NCI-H2107 treated with DMSO at 0.1 percent for 48 hours (cell line): ENCODE measurements at regions not wholly inside any gene's neighbourhood (a gene's known extent, or its start where the extent isn't known, plus 50 kb on each side); places are given as distances from the start of the nearest gene placed in this dataset.

Source experiments
- DNase-seq: peaks from one replicate; lab custom pipeline; 2025; ENCODE audit not compliant: unreplicated experiment; lab: John Stamatoyannopoulos, UW

DNA sequence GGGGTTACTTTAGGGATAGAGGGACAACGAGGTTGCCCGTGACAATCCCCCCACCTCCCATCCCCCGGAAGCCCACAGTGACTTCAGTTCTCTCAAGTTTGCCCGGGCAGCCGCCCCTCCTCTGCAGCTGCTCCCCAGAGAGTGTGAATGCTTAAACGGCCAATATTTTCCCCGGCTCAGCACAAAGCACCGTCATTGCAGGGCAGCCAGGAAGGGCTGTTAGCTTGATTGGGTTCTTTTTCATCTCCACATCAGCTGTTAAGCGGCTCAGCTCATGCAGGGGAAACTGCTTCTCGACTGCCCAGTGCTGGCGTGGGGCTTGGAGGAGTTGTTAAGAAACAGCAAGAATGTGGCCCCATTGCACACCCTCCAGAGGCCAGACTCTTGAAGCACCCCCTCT, 120.5 kb upstream of the NCOR2 start:
- no peak for DNase-seq

DNA sequence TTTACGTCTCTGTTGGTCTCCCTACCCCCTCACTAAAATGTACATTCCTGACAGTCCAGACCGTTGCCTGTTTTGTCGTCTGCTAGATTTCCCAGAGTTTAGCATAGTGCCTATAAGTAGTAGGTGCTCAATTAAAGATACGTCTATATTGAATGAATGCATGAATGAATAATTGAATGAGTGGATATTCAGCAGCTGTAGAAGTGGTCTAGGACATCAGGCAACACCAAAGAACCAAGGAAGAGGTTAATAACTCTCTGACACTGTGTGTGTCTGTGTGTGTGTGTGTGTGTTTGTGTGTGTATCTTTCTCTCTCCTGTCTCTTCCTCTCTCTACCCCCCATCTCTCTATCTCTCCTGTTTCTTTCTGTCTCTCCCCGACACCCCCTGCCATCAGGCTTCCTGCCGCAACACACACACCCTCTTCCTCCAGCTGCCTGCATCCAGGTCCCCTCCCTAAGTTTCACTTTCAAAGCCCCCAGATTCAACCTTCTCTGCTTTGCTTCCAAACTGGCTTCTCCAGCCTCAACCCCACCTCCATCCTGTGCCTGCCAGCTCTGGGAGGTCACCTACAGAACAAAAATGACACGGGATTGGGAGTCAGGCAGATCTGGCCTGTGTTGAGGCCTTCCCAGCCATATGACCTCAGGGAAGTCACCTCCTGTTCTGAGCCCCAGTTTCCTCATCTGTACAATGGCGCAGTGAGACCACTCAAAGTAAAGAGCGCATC, 119.9 kb upstream of the NCOR2 start:
- no peak for DNase-seq

DNA sequence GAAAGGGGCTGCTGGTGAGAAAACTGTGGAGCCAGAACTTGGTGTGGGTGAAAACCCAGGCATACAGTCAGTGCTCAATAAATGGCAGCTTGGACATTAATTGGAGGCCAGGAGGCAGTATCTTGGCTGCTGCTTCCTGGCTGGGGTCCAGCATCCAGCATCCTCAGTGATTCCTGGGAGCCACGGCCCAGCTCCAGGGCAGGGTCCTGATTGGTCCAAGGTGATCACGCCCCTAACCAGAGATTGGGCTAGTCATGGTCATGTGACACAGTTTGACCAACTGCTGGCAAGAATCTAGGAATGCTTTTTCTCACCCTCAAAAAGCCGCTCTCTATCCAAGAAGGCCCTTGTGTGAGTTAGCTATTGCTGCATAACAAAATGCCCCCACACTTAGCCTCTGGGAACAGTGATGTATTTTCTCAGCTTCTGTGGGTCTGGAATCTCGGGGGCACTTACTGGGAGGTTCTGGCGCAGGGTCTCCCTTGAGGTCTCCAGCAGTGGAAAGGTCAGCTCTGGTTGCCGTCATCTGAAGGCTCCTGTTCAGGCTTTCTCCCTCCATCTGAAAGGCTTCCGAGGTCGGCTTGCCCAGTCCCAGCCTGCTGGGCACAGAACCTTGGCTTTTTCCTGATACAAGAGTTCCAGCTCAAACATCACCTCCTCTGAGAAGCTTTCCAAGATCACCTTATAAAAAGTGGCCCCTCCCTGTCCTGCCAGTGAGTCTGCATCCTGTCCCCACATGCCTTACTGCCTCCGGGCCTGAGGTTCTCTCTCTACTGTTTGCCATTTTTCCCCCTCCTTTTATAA, 119.2 kb upstream of the NCOR2 start:
- no peak for DNase-seq

DNA sequence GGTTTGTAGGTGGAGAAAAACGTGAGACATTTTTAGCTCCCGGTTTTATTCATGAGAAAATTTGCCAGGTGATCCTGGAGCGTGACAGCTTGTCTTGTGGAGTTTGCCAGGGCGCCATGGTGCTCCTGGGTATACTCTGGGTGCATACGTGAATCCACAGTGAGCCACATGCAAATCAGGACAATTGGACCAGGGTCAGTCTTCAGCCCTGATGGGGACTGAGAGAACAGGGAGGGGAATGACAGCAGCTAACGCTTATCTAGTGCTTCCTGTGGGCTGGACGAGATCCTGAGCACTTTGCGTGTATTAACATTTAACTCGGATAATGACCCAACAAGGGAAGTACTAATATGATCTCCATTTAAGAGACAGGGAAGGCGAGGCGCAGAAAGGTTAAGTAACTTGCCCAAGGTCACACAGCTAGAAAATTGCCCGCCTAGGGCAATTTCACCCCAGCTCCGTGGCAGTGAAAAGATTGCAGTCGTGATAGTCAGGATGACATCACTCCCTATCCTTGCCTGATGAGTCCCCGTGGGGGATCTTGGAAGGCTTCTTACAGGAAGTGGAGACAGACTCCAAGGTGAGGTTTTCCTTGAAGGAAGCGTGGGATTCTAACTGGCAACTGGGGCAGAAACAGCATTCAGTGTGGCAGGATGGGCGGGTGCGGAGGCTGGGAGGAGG, 118.4 kb upstream of the NCOR2 start:
- DNase-seq: no peak

GRCh38 chr12:124684971-124685688, 117.7 kb upstream of the NCOR2 start:
- no peak for DNase-seq

DNA sequence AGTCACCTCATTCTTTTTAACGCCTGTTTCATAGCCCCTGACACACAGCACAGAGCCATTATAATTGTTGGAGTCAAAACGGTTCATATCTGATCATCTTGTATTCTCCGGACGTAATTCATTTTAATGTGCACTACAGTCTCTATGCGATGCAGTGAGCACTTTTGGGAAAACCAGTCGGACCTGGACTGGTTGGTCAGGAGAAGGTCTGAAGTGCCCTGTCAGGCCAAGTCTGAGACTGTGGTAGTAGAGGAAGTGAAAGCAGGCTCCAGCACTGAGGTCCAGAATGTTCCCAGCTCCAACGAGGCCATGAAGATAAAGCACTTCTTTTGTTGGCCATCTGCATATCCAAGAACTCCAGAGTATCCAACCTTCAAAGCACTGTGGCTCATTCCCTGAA, 117.1 kb upstream of the NCOR2 start:
- DNase-seq: no peak

DNA sequence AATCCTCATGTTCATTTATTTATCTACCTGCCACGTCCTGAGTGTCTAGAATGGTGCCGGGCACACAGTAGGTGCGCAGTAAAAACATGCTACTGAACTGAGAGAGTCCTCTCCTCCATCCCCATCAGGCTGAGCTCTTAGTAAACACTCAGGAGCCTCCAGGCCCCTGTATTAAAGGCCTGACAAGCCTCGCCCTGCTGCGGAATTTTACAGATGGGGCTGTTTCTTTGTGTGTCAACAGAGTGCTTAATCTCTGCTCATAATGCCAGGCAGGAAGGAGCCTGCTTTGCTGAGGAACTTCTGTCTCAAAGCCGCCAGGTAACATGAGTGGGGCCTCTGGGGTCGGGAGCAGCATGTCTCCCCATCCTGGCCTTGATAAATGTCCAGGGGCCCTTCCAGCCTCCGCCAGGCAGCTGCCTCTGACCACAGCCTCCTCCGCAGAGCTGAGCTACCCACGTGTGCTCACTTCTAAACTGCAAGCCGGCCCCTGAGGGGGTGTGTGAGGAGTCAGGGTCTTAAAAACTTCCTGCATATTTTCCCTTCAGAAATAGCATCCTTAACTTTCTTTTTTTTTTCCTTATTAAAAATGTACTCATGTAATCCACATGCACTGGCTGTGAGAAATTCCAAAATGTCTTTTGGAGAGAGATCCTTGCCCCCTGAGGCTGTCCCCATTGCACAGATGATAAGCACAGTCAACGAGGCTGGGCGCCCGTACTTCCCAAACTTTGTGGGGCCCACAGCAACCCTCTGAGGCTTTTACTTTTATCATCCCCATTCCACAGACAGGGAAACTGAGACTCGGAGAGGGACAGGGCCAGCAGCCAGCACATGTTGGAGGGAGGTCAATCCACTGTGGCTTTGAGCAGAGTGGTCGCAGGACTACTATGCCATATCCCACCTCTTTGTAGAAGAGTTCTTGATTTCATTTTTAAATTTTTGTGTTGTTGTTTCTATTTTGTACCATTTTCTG, 116.0 kb upstream of the NCOR2 start:
- no peak for DNase-seq

DNA sequence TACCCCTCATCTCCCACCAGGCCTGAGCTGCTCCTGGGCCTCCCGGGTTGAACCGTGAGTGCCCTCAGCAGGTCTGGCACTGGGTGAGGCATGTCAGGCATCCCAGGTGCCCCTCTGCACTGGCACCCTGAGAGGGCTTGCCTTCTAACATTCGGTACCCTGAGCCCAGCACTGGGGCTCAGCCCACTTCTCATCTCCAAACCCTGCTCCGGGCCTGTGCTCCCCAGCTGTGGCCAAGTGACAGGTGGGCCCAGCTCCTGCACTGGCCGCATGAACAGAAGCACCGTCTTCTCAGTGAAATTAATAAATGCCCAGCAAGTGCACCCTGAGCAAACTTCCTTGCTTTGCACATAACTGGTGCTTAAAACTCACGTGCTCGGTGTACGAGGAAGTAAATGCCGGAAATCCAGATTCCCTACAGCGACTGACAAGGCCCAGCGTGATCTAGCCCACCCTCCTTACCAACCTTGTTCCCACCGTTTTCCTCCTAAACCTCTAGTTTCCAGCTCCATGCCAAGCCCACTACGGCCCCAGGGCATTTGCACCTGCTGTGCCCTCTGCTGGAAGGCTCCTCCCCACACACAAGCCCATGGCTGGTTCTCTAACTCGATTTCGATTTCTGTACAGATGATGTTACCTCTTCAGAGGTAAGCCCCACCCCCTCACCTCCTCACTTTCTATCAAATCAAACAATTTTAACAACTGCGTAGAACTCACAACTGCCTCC, 115.2 kb upstream of the NCOR2 start:
- no peak for DNase-seq

- no peak for DNase-seq
Observed at GRCh38 chr12:124681779-124682391, 114.5 kb upstream of the NCOR2 start.

GRCh38 chr12:124680863-124681778, 113.7 kb upstream of the NCOR2 start:
- no peak for DNase-seq

DNA sequence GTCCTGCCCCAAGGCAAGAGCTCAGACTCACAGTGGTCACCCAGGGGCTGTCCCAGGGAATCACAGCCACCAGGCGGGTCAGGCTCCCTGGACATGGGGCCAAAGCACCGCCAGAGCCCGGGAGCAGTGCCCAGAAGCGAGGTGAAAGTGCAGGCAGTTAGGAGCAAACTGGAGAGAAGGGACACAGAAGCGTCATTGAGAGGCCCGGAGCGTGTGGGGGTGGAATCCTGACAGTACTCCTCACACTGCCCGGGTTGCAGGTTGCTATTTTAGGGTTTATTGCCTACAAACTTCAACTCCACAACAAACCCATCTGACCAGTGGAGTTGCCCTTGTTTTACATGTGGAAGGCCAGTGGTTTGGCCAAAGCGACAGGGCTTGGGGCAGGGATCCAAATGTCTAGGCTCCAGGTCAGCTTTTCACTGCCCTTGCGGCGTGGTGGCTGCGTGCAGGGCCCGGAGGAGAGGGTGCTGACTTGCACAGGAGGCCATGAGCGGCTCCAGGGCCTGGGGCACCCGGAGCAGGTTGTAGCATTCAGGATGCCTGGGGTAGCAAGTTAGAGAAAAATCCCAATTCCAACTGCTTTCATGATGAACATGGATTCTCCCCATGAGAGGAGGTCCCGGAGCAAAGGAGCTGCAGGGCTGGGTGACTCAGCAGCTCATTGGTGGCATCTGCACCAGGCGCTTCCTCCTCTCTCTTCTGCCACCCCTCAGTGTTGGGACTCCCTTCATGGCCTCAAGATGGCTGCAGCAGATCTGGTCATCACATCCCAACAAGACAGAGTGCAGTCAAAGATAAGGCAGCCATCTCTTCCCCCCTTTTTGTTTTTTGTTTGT, 112.3 kb upstream of the NCOR2 start:
- DNase-seq: no peak

GRCh38 chr12:124679047-124679446, 111.6 kb upstream of the NCOR2 start:
- no peak for DNase-seq

DNA sequence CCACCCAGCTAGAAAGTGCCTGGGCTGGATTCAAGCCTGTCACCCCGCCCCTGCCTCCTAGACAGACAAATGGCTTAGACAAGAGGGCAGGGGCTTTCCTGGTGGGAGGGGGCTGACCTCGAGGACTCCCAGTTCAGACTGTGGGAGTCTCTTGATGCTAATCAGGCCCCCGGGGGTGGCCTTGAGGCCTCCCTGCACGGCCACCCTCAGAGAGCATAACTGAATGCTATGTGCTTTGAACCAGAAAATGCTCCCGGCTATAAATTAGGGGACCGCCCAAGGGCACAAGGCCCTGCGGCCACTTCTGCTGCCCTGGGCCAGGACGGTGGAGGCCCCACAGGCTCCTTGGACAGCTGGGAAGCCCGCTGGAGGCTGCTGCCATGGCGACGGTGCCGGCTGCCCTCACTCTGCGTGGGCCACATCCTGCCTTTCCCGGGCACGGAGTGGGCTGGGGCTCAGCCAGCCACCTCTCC, 111.0 kb upstream of the NCOR2 start:
- no peak for DNase-seq

DNA sequence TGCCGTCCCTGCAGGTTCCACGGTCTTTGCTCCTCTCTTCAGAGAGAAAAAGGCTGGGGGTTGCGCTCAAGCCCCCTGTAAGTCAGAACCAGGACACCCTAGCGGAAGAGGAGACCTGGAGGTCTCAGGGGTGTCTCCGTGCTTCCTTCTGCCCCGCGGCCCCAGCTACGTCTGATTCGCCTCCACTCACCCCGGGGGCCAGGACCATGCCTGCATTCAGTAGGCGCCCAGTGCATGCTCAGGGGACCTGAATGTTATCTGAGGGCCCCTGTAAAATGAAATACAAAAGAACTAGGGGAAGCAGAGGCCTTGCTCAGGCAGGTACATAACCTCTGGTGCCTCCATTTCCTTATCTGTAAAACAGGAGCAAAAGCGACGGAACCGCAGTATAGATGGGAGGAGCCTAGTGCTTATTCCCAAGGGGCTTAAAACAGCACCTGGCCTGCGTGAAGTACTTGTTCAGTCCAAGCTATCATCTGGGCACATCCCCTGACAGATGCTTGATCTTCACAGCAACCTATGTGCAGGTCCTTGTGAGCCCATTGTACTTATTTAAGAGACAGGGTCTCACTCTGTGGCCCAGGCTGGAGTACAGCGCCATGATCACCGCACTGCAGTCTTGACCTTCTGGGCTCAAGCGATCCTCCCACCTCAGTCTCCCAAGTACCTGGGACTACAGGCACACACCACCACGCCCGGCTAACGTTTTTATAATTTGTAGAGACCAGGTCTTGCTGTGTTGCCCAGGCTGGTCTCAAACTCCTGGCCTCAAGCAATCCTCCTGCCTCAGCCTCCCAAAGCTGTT, 110.3 kb upstream of the NCOR2 start:
- no peak for DNase-seq

DNA sequence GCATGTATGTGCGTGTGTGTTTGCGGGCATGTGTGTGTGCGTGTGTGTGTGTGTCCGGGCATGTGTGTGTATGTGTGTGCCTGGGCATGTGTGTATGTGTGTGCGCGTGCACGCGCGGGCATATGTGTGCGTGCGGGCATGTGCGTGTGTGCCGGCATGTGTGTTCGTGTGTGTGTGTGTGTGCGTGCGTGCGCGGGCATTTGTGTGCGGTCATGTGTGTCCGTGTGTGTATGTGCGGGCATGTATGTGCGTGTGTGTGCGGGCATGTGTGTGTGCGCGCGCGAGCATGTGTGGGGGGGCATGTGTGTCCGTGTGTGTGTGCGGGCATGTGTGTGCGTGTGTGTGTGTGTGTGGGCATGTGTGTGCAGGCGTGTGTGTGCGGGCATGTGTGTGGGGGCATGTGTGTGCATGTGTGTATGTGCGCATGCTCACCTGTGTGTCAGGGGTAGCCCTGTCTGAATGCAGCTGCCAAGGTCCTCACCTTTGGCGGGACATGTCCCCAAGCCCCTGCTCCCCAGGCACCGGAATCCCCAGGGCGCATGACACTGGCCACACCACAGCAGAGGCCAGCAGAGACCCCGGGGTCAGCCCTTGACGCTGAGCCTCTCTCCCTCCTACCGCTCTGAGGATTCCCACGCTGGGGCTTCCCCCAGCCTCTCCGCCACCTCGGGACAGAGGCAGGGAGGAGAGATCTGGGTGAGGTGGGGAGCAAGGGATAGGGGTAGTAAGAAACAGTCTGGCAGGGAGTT, 109.5 kb upstream of the NCOR2 start:
- DNase-seq: no peak
